ENCODE measurements at regions not wholly inside any gene's neighbourhood (a gene's known extent, or its start where the extent isn't known, plus 50 kb on each side); places are given as distances from the start of the nearest gene placed in this dataset.
"Not testable (repeated sequence)": the region's sequence is repeated elsewhere in the genome, so short reads cannot be mapped to it uniquely, and the experiment has no call there.

DNA sequence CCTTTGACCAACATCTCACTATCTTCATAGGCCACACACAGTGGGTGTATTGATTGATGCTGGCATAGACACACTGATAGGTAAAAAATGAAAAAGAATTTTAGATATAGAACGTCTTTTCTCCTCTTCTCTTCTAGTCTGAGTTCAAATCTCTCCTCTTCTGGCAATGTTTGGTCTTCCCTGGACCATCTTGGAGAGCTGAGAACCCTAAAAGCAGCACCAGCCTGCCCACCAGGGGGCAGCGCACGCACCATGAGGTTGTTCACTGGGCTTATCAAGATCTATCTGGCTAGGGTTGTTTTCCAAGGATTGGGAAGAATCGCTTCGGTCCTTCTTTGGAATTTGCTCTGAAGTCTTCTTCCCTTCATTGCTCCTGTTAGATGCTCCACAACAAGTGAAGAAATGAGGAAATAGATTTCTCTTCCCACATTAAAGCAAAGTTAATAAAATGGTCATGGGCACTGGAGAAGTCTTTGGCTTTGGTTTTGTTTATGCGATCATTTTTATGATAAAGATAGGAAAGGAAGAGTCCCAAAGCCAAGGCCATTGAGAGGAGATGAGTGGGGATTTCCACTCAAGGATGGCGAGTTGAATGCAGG, 104.0 kb upstream of the OLIG2 start:
- Histone ChIP-seq H3K27ac (no peak overlapping the region), H3K27me3 (no peaks in the 10 kb centered on the region), H3K9me3 (peaks cover 0 to 9% (median 0%) of the 10 kb centered on the region in 4 donors), H3K36me3 (no peaks in the 10 kb centered on the region), H3K4me3 (no peak overlapping the region), H3K4me1 (no peaks in the 10 kb centered on the region)
- TF ChIP-seq, protein P1, sequence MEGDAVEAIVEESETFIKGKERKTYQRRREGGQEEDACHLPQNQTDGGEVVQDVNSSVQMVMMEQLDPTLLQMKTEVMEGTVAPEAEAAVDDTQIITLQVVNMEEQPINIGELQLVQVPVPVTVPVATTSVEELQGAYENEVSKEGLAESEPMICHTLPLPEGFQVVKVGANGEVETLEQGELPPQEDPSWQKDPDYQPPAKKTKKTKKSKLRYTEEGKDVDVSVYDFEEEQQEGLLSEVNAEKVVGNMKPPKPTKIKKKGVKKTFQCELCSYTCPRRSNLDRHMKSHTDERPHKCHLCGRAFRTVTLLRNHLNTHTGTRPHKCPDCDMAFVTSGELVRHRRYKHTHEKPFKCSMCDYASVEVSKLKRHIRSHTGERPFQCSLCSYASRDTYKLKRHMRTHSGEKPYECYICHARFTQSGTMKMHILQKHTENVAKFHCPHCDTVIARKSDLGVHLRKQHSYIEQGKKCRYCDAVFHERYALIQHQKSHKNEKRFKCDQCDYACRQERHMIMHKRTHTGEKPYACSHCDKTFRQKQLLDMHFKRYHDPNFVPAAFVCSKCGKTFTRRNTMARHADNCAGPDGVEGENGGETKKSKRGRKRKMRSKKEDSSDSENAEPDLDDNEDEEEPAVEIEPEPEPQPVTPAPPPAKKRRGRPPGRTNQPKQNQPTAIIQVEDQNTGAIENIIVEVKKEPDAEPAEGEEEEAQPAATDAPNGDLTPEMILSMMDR (IDR thresholded peaks at IDR 0.05) = peak in 4 of 6 experiments; percentile 29 to 53 (median 40)
- no peak for TF ChIP-seq POLR2A (IDR thresholded peaks at IDR 0.05)
- peak in 2 of 3 donors; percentile 42 to 67 for DNase-seq

DNA sequence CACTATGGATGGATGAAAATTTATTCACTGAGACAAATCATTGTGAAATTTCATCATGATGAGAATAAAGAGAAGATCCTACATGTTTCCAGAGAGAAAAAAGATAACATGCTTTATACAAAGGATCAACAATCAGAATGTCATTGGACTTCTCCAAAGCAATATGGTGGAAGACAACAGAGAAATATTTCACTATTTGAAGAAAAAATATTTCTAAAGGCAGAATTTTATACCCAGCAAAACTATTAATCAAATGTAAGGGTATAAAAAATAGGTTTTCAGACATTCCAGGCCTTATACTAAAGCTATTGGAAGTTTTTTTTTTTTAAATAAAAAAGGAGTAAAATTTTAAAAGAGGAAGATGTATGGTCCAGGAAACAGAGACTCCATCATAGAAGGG, 100.6 kb upstream of the OLIG2 start:
- H3K27me3 ChIP-seq = no peaks in the 10 kb centered on the region
- TF ChIP-seq POLR2A (IDR thresholded peaks at IDR 0.05) = no peak
- TF ChIP-seq, protein P1 (IDR thresholded peaks at IDR 0.05) = no peak

DNA sequence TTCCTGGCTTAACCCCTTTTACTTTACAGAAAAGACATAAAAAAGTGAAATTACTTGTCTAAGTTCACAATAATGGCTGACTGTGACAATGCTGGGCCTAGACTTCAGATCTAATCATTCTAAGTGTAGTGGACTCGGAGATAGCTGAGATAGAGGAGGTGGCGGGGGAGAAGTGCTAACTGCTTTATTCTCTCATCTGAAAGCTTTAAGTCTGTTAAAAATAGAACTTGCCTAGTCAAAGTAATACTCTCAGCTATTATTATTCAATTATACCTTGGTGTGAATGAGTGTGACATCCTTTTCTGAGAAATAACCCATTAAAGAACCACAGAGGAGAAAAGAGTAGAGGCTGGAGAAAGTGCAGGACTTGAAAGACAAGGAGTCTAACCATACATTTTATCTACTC, 96.1 kb upstream of the OLIG2 start:
- TF ChIP-seq, protein P1 (IDR thresholded peaks at IDR 0.05) = no peak
- no peak for TF ChIP-seq POLR2A (IDR thresholded peaks at IDR 0.05)
- H3K36me3 ChIP-seq = no peaks in the 10 kb centered on the region
- no peaks in the 10 kb centered on the region for H3K4me1 ChIP-seq
- peaks cover 0 to 9% (median 0%) of the 10 kb centered on the region in 4 donors for H3K9me3 ChIP-seq
- H3K4me3 ChIP-seq = no peak overlapping the region
- DNase-seq = no peak
- no peak overlapping the region for H3K27ac ChIP-seq
- H3K27me3 ChIP-seq = no peaks in the 10 kb centered on the region

More for the DNA sequence above, 100.6 kb upstream of the OLIG2 start:
- Histone ChIP-seq H3K4me1 (no peaks in the 10 kb centered on the region), H3K4me3 (no peak overlapping the region), H3K27ac (no peak overlapping the region), H3K9me3 (peaks cover 0 to 9% (median 0%) of the 10 kb centered on the region in 4 donors), H3K36me3 (no peaks in the 10 kb centered on the region)
- DNase-seq = no peak

DNA sequence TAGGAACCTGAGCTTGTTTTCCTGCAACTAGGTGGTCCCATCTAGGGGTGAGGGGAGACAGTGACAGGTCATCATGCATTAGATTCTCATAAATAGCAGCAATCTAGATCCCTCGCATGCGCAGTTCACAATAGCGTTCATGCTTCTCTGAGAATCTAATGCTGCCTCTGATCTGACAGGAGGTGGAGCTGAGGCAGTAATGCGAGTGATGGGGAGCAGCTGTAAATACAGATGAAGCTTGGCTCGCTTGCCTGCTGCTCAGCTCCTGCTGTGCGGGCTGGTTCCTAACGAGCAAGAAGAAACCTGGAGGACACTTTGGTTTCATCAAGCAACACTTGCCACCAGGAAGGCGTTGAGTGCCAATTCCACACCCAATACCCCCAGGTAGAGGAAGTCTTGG, 95.1 kb upstream of the OLIG2 start:
- Histone ChIP-seq H3K27ac (no peak overlapping the region), H3K27me3 (no peaks in the 10 kb centered on the region), H3K4me3 (no peak overlapping the region), H3K9me3 (peaks cover 0 to under 1% (median 0%) of the 10 kb centered on the region in 4 donors), H3K4me1 (no peaks in the 10 kb centered on the region), H3K36me3 (no peaks in the 10 kb centered on the region)
- no peak for DNase-seq
- TF ChIP-seq POLR2A (IDR thresholded peaks at IDR 0.05) = no peak
- TF ChIP-seq, protein P1 (IDR thresholded peaks at IDR 0.05) = no peak

DNA sequence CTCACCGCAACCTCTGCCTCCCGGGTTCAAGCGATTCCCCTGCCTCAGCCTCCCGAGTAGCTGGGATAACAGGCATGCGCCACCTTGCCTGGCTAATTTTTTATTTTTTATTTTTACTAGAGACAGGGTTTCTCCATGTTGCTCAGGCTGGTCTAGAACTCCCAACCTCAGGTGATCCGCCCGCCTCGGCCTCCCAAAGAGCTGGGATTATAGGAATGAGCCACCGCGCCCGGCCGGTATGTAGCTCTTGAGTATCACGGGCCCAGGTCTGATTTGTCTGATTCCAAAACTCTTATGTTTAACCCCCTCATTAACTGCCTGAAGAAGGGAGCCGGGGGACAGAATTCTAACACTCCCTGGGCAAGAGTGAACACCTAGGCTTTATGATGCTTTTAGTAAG, 91.7 kb upstream of the OLIG2 start:
- H3K4me1 ChIP-seq, DNase-seq, H3K4me3 ChIP-seq, H3K27me3 ChIP-seq, H3K9me3 ChIP-seq, H3K27ac ChIP-seq, H3K36me3 ChIP-seq: not testable (repeated sequence)

DNA sequence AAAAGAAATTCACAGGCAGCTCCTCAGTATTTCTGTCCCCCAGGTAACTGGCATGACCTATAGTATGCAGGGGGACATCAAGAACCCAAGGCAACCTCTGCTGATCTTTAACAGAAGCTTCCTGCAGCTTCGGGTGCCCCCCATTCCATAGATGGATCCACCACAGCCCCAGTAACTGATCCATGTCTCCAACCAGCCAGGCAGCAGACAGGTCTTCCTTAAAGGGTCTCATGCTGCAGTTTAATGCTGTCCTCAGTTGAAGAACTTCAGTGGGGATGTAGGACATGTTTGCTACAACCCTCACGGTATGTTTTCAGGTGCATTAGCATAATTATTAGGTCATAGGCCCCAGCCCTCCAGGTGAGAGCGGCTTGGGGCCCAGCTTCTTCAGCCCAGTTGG, 90.9 kb upstream of the OLIG2 start:
- no peaks in the 10 kb centered on the region for H3K27me3 ChIP-seq
- TF ChIP-seq, protein P1 (IDR thresholded peaks at IDR 0.05) = no peak
- TF ChIP-seq POLR2A (IDR thresholded peaks at IDR 0.05) = no peak
- no peaks in the 10 kb centered on the region for H3K36me3 ChIP-seq
- no peaks in the 10 kb centered on the region for H3K9me3 ChIP-seq
- DNase-seq = no peak
- no peak overlapping the region for H3K27ac ChIP-seq
- no peak overlapping the region for H3K4me3 ChIP-seq
- no peaks in the 10 kb centered on the region for H3K4me1 ChIP-seq

Data from Peyer's patch (tissue), 4 donors.